AG04450 (cell line): ENCODE measurements at regions not wholly inside any gene's neighbourhood (a gene's known extent, or its start where the extent isn't known, plus 50 kb on each side); places are given as distances from the start of the nearest gene placed in this dataset.
"Not testable (repeated sequence)": the region's sequence is repeated elsewhere in the genome, so short reads cannot be mapped to it uniquely, and the experiment has no call there.

ENCODE experiments used
- CTCF ChIA-PET: fragments of 300-600, 350-600 bp; formaldehyde crosslinking; extraction: SDS; loops from one replicate; lab custom pipeline; 2022; ENCODE audit warnings: antibody characterized with exemption, inconsistent platforms; lab: Charles Lee
- POLR2A ChIA-PET: fragments of 350-600 bp; formaldehyde crosslinking; extraction: SDS; loops from one replicate; lab custom pipeline; 2021; ENCODE audit warnings: antibody characterized with exemption, inconsistent platforms; lab: Yijun Ruan, JAX
- DNase-seq: peaks from one replicate; pipeline ENCODE4 v3.0.0-alpha.2; 2011; ENCODE audit warnings: low read depth, low spot score
- H3K27ac ChIP-seq: one replicate; pipeline ENCODE4 v1.5.1; 2012; ENCODE audit warnings: low read depth, low read length, control low read depth
- H3K27me3 ChIP-seq: one replicate; pipeline ENCODE4 v1.6.0; 2012; ENCODE audit warnings: low read length; ENCODE audit not compliant: control insufficient read depth, insufficient read depth
- H3K4me3 ChIP-seq: 2 replicates; pipeline ENCODE4 v1.5.1; 2011; ENCODE audit warnings: mild to moderate bottlenecking, low read depth, low read length, control low read depth
- H3K9me3 ChIP-seq: 2 replicates; pipeline ENCODE4 v1.5.1; 2012; ENCODE audit warnings: low read length; ENCODE audit not compliant: control insufficient read depth, insufficient read depth

DNA sequence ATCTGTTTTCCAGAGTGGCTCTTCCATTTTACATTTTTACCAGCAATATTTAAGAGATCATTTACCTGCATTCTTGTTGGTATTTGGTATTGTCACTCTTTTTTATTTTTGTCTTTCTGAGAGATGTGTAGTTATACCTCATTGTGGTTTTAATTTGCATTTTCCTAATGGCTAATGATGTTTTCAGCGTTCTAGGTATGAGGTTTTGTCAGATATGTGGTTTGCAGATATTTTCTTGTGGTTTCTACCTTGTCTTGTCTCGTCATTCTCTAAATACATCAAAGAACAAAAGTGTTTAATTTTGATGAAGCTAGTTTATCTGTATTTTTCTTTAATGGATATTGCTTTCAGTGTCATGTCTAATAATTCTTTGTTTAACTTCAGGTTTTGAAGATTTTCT, 110.9 kb upstream of the PLGLB1 start:
- H3K4me3 ChIP-seq, DNase-seq, POLR2A ChIA-PET, H3K27me3 ChIP-seq, CTCF ChIA-PET, H3K9me3 ChIP-seq, H3K27ac ChIP-seq: not testable (repeated sequence)

DNA sequence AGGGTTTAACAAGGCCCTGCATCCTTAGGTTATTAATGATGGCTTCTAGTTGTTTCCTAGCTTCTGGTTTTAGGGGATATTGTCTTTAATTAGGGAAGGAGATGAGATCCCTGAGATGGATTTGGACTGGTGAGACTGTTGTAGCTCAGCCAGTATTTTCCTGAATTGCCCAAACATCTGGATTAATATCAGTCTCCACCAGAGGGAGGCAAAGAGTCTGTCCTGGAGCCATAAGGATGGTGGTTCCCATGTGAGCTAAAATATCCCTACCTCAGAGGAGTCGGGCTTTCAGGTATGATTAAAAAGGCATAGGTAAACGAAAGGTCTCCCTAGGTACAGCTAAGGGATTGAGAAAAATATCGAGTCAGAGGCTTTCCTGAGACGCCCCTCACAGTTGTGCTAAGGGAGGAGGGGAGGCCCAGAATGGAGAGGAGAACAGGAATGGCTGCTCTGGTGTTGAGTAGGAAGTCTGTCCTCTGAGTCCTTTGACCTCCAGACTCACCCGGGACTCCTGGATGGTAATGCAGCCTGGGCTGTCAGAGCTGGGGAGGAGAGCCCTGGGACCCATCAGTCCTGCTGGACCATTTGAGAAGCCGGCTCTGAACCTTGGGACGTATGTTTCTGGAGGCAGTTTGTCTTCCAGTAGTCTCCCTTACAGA, 130.3 kb upstream of the PLGLB1 start:
- CTCF ChIA-PET, result not testable (repeated sequence)

DNA sequence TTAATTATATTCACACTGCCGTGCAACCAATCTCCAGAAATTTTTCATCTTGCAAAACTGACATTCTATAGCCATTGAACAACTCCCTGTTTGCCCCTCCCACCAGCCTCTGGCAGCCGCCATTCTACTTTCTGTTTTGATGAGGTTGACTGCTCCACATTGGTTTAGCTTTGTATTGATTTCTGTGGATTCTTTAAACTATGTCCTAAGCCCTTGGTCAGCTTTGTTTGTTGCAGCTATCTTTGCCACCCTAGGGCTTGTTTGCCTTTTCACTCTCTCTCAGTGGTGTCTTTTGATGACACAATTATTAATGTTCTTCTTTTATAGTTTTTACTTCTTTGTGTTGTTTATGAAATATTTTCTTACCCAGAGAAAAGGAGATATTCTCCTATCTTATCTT, 152.8 kb upstream of the PLGLB1 start:
- H3K27ac ChIP-seq, CTCF ChIA-PET, H3K9me3 ChIP-seq, H3K4me3 ChIP-seq, POLR2A ChIA-PET, DNase-seq, H3K27me3 ChIP-seq: not testable (repeated sequence)

More for the DNA sequence above, 130.3 kb upstream of the PLGLB1 start:
- H3K27ac ChIP-seq, POLR2A ChIA-PET, H3K27me3 ChIP-seq, DNase-seq, H3K9me3 ChIP-seq, H3K4me3 ChIP-seq: not testable (repeated sequence)

DNA sequence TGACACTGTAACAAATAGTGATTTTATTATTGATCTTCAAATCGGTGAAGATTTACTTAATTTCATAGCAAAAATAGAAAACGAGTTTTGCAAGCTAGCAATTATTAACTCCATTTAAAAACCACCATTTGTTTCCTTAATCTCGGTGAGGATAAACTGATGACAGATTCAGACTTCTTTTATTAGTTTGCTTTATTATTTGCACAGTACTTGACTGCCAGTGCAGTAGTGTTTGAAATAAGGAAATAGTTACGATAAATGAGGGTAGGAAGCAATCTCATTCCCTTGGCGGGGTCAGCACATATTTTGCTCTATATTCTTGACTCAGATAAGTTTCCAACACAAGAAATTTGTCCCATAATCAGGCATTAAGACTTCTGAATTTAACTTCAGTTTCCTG, 161.7 kb upstream of the PLGLB1 start:
- H3K27me3 ChIP-seq, H3K9me3 ChIP-seq, DNase-seq, CTCF ChIA-PET, POLR2A ChIA-PET, H3K27ac ChIP-seq, H3K4me3 ChIP-seq: not testable (repeated sequence)

- POLR2A ChIA-PET, H3K27ac ChIP-seq, H3K9me3 ChIP-seq, CTCF ChIA-PET, H3K4me3 ChIP-seq, DNase-seq, H3K27me3 ChIP-seq: not testable (repeated sequence)
Measured at GRCh38 chr2:87184260-87184659, 162.6 kb upstream of the PLGLB1 start.

- DNase-seq, H3K27me3 ChIP-seq, H3K9me3 ChIP-seq, CTCF ChIA-PET, POLR2A ChIA-PET, H3K4me3 ChIP-seq, H3K27ac ChIP-seq: not testable (repeated sequence)
Measured at GRCh38 chr2:87189214-87189613, 167.6 kb upstream of the PLGLB1 start.

GRCh38 chr2:87193336-87193735, 171.7 kb upstream of the PLGLB1 start:
- H3K27me3 ChIP-seq, H3K9me3 ChIP-seq, CTCF ChIA-PET, POLR2A ChIA-PET, H3K27ac ChIP-seq, H3K4me3 ChIP-seq, DNase-seq: not testable (repeated sequence)

GRCh38 chr2:87194254-87194999, 172.8 kb upstream of the PLGLB1 start:
- POLR2A ChIA-PET, H3K9me3 ChIP-seq, H3K27ac ChIP-seq, H3K27me3 ChIP-seq, DNase-seq, CTCF ChIA-PET, H3K4me3 ChIP-seq: not testable (repeated sequence)

DNA sequence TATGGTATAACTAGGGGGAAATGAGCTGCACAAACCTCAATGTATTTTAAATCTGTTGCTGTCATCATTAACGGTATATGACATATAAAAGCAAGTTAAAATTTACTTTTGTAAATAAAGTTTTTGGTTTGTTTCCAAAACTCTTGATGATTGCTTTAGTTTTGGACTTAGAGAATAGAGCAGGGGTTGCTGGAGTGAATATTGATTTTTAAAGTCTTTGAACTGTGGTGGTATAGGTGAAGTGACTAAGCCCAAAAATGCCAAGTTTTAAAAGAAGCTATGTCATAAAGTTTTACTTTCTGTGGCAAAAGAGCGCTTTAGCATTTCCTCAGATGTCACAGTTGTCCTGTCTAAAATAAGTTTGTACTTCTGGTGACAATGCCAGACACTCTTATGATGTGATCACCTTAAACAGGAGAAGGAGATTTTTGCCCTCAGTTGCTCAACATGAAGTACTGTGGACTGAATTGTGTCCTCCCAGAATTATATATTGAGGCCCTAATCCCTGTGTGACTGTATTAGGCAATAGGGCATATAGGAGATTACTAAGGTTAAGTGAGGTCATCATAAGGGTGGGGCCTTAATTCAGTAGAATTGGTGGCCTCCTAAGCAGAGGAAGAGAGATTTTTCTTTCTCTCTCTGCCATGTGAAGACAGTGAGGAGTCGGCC, 175.2 kb upstream of the PLGLB1 start:
- H3K9me3 ChIP-seq, POLR2A ChIA-PET, H3K27me3 ChIP-seq, DNase-seq, CTCF ChIA-PET, H3K4me3 ChIP-seq, H3K27ac ChIP-seq: not testable (repeated sequence)

- H3K27ac ChIP-seq, H3K9me3 ChIP-seq, H3K4me3 ChIP-seq, POLR2A ChIA-PET, DNase-seq, CTCF ChIA-PET, H3K27me3 ChIP-seq: not testable (repeated sequence)
Measured at GRCh38 chr2:87198422-87198821, 176.8 kb upstream of the PLGLB1 start.

GRCh38 chr2:87199228-87199627, 177.6 kb upstream of the PLGLB1 start:
- H3K4me3 ChIP-seq, CTCF ChIA-PET, POLR2A ChIA-PET, H3K27me3 ChIP-seq, H3K27ac ChIP-seq, H3K9me3 ChIP-seq, DNase-seq: not testable (repeated sequence)
